Mammary epithelial cell (primary cell): ENCODE measurements at regions not wholly inside any gene's neighbourhood (a gene's known extent, or its start where the extent isn't known, plus 50 kb on each side); places are given as distances from the start of the nearest gene placed in this dataset.
"Not testable (repeated sequence)": the region's sequence is repeated elsewhere in the genome, so short reads cannot be mapped to it uniquely, and the experiment has no call there.

Experiments
- CTCF ChIP-seq, 2 donors: IDR thresholded peaks in 1 of 2; conservative IDR thresholded peaks in 1 of 2; 2 replicates each; pipeline ENCODE4 v1.5.1; 2011 to 2012; ENCODE audit warnings: inconsistent platforms in 2 of 2, low read length in 2 of 2, mild to moderate bottlenecking in 2 of 2, control low read depth in 1 of 2, low read depth in 1 of 2; ENCODE audit not compliant: insufficient read depth in 1 of 2; ENCODE audit errors: extremely low read depth in 1 of 2
- EZH2 ChIP-seq: IDR thresholded peaks from 2 replicates; pipeline ENCODE4 v1.6.1; 2012; ENCODE audit warnings: low read length, inconsistent platforms, borderline replicate concordance

GRCh38 chr21:9656455-9656854 is 864.9 kb upstream of the TPTE start:
- not testable (repeated sequence) for TF ChIP-seq EZH2; CTCF (conservative IDR thresholded peaks at IDR 0.05 in 1 of 2, IDR thresholded peaks at IDR 0.05 in 1 of 2; ENCODE audit: extremely low read depth in 1 of 2, insufficient read depth in 1 of 2, low read depth in 1 of 2, low read length in 2 of 2)
